Neural crest cell (in vitro differentiated cells): ENCODE measurements at regions not wholly inside any gene's neighbourhood (a gene's known extent, or its start where the extent isn't known, plus 50 kb on each side); places are given as distances from the start of the nearest gene placed in this dataset.
"Not testable (repeated sequence)": the region's sequence is repeated elsewhere in the genome, so short reads cannot be mapped to it uniquely, and the experiment has no call there.

Experiments
- DNase-seq: peaks from one replicate; pipeline ENCODE4 v3.0.0; 2021; ENCODE audit warnings: low read depth, mixed read lengths, low spot score
- H3K27ac Mint-ChIP-seq: one replicate; pipeline ENCODE4 v1.8.0; 2021; ENCODE audit warnings: mild to moderate bottlenecking, mixed read lengths; ENCODE audit not compliant: unreplicated experiment
- H3K27me3 Mint-ChIP-seq: 2 replicates; pipeline ENCODE4 v1.8.0; 2021; ENCODE audit warnings: low read depth, mild to moderate bottlenecking, mixed read lengths
- H3K36me3 Mint-ChIP-seq: 2 replicates; pipeline ENCODE4 v1.8.0; 2021; ENCODE audit warnings: low read depth, mild to moderate bottlenecking, mixed read lengths
- H3K4me1 Mint-ChIP-seq: 2 replicates; pipeline ENCODE4 v1.8.0; 2021; ENCODE audit warnings: mixed read lengths
- H3K4me3 Mint-ChIP-seq: one replicate; pipeline ENCODE4 v1.8.0; 2021; ENCODE audit warnings: mild to moderate bottlenecking, mixed read lengths
- H3K9me3 Mint-ChIP-seq: 2 replicates; pipeline ENCODE4 v1.8.0; 2021; ENCODE audit warnings: mixed read lengths
- TF ChIP-seq, protein P1 (sequence below): fragments of 200-600 bp; sonication (generic); conservative IDR thresholded peaks from 2 replicates; pipeline ENCODE4 v1.5.0; 2021; ENCODE audit warnings: antibody characterized with exemption, mild to moderate bottlenecking

- H3K4me1 Mint-ChIP-seq, H3K9me3 Mint-ChIP-seq, H3K27me3 Mint-ChIP-seq, H3K4me3 Mint-ChIP-seq, H3K27ac Mint-ChIP-seq, DNase-seq, H3K36me3 Mint-ChIP-seq: not testable (repeated sequence)
These were observed 61.1 kb downstream of the DEFB131A start for GRCh38 chr4:9505341-9505740.

DNA sequence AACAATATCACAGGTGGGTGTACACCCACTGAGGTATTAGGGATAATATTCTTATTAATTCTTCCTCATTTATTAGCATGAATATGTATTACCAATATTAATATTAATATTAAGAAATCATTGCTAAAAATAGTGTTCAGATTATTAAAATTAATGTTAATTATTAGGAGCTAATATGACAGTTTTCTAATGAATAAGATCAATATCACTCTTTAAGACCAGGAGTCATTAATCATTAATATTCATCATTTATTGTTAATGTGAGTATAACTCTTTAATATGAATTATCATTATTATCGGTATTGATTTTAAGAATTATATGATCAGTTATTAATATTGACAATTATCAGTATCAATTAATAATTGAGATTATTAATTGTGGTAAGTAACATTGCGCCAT lies 62.5 kb downstream of the DEFB131A start:
- not testable (repeated sequence) for H3K9me3 Mint-ChIP-seq, H3K4me3 Mint-ChIP-seq, DNase-seq, H3K4me1 Mint-ChIP-seq, H3K36me3 Mint-ChIP-seq, H3K27ac Mint-ChIP-seq, H3K27me3 Mint-ChIP-seq

- H3K4me1 Mint-ChIP-seq, H3K4me3 Mint-ChIP-seq, DNase-seq, H3K9me3 Mint-ChIP-seq, H3K36me3 Mint-ChIP-seq, H3K27ac Mint-ChIP-seq, H3K27me3 Mint-ChIP-seq: not testable (repeated sequence)
These were observed 68.7 kb downstream of the DEFB131A start for GRCh38 chr4:9512941-9513340.

DNA sequence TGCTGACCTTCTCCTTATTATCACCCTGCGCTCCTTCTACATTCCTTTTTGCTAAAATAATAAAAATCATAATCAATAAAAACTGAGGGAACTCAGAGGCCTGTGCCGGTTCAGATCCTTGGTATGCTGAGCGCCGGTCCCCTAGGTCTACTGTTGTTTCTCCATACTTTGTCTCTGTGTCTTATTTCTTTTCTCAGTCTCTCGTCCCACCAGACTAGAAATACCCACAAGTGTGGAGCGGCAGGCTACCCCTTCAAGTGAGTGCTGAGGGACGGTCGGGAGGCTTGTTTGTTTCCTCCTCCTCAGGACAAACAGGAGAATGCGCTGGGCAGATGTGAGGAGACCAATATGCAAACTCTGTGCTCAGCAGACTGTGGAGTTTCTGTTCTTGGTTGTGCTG lies 75.4 kb downstream of the DEFB131A start:
- not testable (repeated sequence) for H3K27ac Mint-ChIP-seq, DNase-seq, H3K4me3 Mint-ChIP-seq, H3K9me3 Mint-ChIP-seq, H3K36me3 Mint-ChIP-seq, H3K4me1 Mint-ChIP-seq, H3K27me3 Mint-ChIP-seq

GRCh38 chr4:9522903-9523302 lies 78.7 kb downstream of the DEFB131A start:
- H3K36me3 Mint-ChIP-seq, H3K4me1 Mint-ChIP-seq, H3K9me3 Mint-ChIP-seq, H3K27ac Mint-ChIP-seq, H3K4me3 Mint-ChIP-seq, DNase-seq: not testable (repeated sequence)
- H3K27me3 Mint-ChIP-seq = peaks cover 14% of the 10 kb centered on the region

- DNase-seq, H3K9me3 Mint-ChIP-seq, H3K27ac Mint-ChIP-seq, H3K4me3 Mint-ChIP-seq, H3K36me3 Mint-ChIP-seq, H3K4me1 Mint-ChIP-seq: not testable (repeated sequence)
- peaks cover 24% of the 10 kb centered on the region for H3K27me3 Mint-ChIP-seq
These were observed 80.2 kb downstream of the DEFB131A start for GRCh38 chr4:9524406-9524805.

DNA sequence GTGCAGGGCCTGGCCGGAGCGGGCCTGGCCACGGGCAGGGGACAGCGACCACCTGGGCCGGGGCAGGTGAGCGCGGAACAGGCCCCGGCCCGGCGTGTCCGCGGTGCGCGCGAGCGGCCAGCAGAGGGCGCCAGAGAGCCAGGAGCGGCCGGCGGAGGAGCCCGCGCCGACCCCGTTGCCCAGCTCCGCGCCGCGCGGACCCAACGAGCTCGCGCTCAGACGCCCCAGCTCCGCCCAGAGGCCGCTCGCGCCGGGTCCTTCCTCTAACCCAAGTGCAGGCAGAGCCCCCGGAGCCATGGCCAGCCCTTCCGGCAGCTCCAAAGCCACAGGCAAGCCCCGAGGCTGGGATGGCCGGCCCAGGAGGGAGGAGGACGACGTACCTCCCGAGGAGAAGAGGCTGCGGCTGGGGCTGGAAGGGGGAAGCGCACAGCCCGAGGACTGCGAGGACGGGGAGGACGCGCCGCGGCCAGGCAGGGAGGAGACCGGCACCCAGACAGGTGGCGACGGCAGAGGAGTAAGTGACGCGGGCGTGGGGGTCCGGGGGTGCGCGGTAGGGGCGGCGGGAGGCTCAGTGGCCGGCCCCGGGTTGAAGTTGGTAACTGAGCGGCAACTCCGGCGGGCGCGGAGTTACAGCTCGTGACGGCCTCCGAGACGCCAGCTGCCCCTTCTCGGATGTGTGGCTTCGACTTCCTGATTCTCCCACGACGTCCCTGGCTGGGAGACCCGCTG lies 88.1 kb downstream of the DEFB131A start:
- Mint-ChIP-seq H3K4me3 (peak overlapping the region; percentile 65), H3K27me3 (peaks cover 56% of the 10 kb centered on the region)
- not testable (repeated sequence) for H3K27ac Mint-ChIP-seq, H3K4me1 Mint-ChIP-seq, H3K36me3 Mint-ChIP-seq, H3K9me3 Mint-ChIP-seq
- TF ChIP-seq, protein P1, sequence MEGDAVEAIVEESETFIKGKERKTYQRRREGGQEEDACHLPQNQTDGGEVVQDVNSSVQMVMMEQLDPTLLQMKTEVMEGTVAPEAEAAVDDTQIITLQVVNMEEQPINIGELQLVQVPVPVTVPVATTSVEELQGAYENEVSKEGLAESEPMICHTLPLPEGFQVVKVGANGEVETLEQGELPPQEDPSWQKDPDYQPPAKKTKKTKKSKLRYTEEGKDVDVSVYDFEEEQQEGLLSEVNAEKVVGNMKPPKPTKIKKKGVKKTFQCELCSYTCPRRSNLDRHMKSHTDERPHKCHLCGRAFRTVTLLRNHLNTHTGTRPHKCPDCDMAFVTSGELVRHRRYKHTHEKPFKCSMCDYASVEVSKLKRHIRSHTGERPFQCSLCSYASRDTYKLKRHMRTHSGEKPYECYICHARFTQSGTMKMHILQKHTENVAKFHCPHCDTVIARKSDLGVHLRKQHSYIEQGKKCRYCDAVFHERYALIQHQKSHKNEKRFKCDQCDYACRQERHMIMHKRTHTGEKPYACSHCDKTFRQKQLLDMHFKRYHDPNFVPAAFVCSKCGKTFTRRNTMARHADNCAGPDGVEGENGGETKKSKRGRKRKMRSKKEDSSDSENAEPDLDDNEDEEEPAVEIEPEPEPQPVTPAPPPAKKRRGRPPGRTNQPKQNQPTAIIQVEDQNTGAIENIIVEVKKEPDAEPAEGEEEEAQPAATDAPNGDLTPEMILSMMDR = peak; percentile 88
- DNase-seq = peak; percentile 79

- H3K36me3 Mint-ChIP-seq, H3K27ac Mint-ChIP-seq, DNase-seq, H3K4me1 Mint-ChIP-seq, H3K9me3 Mint-ChIP-seq: not testable (repeated sequence)
- Mint-ChIP-seq H3K4me3 (peak overlapping the region; percentile 74), H3K27me3 (peaks cover 56% of the 10 kb centered on the region)
These were observed 88.6 kb downstream of the DEFB131A start for GRCh38 chr4:9532863-9533192.

DNA sequence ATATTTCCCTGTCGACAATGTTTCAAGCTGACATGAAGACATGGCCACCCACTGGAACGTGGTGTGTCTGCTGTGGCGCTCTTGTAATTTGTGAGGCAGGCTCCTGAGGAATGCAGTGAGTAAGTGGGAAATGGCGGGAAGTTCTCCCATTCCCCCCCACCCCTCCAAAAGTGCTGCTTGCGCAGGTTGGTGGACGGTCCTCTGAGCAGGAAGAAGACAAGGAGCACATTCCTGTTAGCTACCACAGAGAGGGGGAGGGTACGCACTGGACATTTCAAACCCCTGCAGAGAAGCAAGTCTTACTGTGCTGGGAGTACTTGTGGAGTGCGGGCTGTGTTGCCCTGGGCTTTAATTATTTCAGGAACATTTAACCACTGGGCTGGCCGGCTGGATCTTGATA lies 92.9 kb downstream of the DEFB131A start:
- not testable (repeated sequence) for H3K4me3 Mint-ChIP-seq, H3K36me3 Mint-ChIP-seq, H3K9me3 Mint-ChIP-seq, DNase-seq, H3K27ac Mint-ChIP-seq, H3K4me1 Mint-ChIP-seq
- H3K27me3 Mint-ChIP-seq = peaks cover 20% of the 10 kb centered on the region

DNA sequence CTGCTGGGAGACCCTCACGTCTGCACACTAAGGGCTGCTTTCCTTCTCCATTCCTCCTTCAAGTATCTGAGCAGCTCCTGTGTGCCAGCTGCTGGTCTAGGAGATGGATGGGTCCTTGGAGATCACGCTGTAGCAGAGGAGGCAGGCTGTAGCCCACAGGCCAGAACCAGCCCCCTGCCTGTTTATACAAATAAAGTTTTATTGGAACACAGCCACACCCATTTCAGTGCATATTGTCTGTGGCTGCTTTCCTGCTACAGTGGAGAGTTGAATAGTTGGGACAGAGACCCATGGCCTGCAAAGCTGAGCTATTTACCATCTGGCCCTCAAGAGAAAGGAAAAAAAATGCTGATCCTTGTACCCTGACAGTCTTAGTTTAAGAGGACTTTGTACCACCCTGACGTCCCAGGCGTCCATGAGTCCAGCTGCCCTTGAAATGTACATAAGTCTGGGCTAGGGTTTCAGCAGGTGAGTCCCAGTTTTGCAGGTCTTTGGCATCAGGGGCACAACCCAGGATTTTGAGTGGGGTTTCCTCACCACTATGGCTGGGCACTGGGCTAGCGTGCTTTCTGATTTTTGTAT lies 95.8 kb downstream of the DEFB131A start:
- H3K9me3 Mint-ChIP-seq, H3K27ac Mint-ChIP-seq, H3K27me3 Mint-ChIP-seq, DNase-seq, H3K4me3 Mint-ChIP-seq, H3K36me3 Mint-ChIP-seq, H3K4me1 Mint-ChIP-seq: not testable (repeated sequence)

DNA sequence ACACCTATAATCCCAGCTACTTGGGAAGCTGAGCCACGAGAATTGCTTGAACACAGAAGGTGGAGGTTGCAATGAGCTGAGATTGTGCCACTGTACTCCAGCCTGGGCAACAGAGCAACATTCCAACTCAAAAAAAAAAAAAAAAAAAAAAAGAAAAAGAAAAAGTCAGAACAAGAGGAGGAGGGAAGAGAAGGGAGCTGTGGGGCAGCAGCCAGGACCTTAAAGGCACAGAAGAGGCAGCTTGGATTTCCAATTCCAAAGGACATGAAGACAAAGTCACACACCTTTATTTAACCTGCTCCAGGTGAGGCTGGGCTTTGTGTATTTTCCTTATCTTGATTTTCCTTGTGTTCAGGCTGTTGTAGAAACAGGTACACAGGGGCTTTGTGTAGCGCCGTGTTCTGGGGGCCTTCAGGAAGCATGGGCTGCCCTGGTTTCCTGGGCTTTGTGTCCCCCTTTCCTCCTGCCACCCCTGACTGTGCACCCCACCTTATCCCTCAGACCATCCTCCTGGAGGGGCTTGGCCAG lies 97.2 kb downstream of the DEFB131A start:
- not testable (repeated sequence) for DNase-seq, H3K4me3 Mint-ChIP-seq, H3K27me3 Mint-ChIP-seq, H3K9me3 Mint-ChIP-seq, H3K36me3 Mint-ChIP-seq, H3K4me1 Mint-ChIP-seq, H3K27ac Mint-ChIP-seq

GRCh38 chr4:9544851-9545250 lies 100.6 kb downstream of the DEFB131A start:
- H3K27ac Mint-ChIP-seq = peak overlapping the region; percentile 78
- not testable (repeated sequence) for DNase-seq, H3K4me3 Mint-ChIP-seq, H3K9me3 Mint-ChIP-seq, H3K27me3 Mint-ChIP-seq, H3K36me3 Mint-ChIP-seq
- peaks cover 12% of the 10 kb centered on the region for H3K4me1 Mint-ChIP-seq

- H3K27ac Mint-ChIP-seq, H3K27me3 Mint-ChIP-seq, H3K36me3 Mint-ChIP-seq, H3K9me3 Mint-ChIP-seq, DNase-seq, H3K4me3 Mint-ChIP-seq: not testable (repeated sequence)
- H3K4me1 Mint-ChIP-seq = peaks cover 12% of the 10 kb centered on the region
These were observed 103.3 kb downstream of the DEFB131A start for GRCh38 chr4:9547470-9547869.
